Keratinocyte (primary cell): ENCODE measurements at regions not wholly inside any gene's neighbourhood (a gene's known extent, or its start where the extent isn't known, plus 50 kb on each side); places are given as distances from the start of the nearest gene placed in this dataset.

Experiments
- CTCF ChIP-seq, 3 experiments: IDR thresholded peaks in 1 of 3; conservative IDR thresholded peaks in 1 of 3; optimal IDR thresholded peaks in 1 of 3; 2 replicates in 2 of 3; 3 replicates in 1 of 3; pipeline versions ENCODE3 to v1.5.1; 2011; ENCODE audit warnings: low read length in 3 of 3, mild to moderate bottlenecking in 3 of 3, moderate library complexity in 2 of 3, control low read depth in 1 of 3, inconsistent platforms in 1 of 3; ENCODE audit not compliant: insufficient read depth in 2 of 3; ENCODE audit errors: extremely low read depth in 1 of 3
- EZH2 ChIP-seq: IDR thresholded peaks from one replicate; pipeline ENCODE4 v1.6.1; 2012; ENCODE audit warnings: inconsistent platforms, mild to moderate bottlenecking, low read length, moderate library complexity

GRCh38 chr13:34257966-34258365 lies 440.0 kb downstream of the RFC3 start:
- TF ChIP-seq CTCF (optimal IDR thresholded peaks at IDR 0.05 in 1 of 3, IDR thresholded peaks at IDR 0.05 in 1 of 3, conservative IDR thresholded peaks at IDR 0.05 in 1 of 3; ENCODE audit: extremely low read depth in 1 of 3, insufficient read depth in 2 of 3, low read length in 3 of 3): no peak
- TF ChIP-seq EZH2: no peak
